ENCODE measurements at regions not wholly inside any gene's neighbourhood (a gene's known extent, or its start where the extent isn't known, plus 50 kb on each side); places are given as distances from the start of the nearest gene placed in this dataset.

DNA sequence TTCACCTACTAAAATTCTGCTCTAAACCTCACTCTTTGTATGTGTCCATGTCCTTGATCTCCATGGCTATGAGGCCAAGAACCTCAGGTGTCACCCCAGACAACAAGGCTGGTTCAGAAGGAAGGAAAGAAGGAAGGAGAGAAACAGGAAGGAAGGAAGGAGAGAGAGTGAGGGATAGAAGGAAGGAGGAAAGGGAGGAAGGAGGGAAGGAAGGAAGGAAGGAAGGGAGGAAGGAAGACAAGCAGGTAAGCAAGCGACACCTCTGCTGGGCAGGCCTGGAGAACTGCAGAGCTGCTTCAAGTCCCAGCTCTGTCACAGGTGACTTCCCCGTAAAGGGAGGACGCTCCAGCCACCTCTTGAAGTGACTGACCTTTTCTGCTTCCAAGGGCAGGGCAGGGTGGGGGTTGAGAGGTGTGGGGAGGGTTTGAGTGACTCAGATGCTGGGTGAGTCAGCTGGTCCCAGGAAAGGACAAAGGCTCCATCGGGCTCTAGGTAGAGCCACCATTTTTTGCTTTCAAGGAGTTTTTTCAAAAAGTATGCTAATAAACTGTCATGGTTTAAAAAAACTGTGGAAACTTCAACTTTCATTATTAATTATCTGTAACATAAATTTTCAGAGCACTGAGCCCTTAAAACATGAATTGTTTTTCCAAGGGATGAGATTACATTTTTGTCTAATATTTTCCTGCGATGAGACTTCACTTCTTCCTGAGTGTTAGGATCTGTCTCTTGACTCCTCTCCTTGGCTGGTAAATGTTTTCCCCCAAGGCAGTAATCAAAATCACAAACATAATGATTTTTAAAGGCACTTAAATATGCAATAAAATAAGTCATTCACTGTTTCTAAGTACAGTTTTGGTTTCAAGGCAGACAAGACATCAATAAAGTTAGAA, 90.1 kb upstream of the L3MBTL4 start (continued):
- TF ChIP-seq ARID2 (CRISPR knock-in tag; IDR thresholded peaks at IDR 0.05; ENCODE audit: borderline replicate concordance) (no peak), KDM3A (CRISPR knock-in tag; IDR thresholded peaks at IDR 0.05; ENCODE audit: low read depth) (no peak), ZNF670 (CRISPR knock-in tag; IDR thresholded peaks at IDR 0.05; ENCODE audit: borderline replicate concordance) (no peak), SRSF9 (IDR thresholded peaks at IDR 0.05; ENCODE audit: borderline replicate concordance, insufficient read depth, low read depth, low read length, poor library complexity, severe bottlenecking) (no peak)

DNA sequence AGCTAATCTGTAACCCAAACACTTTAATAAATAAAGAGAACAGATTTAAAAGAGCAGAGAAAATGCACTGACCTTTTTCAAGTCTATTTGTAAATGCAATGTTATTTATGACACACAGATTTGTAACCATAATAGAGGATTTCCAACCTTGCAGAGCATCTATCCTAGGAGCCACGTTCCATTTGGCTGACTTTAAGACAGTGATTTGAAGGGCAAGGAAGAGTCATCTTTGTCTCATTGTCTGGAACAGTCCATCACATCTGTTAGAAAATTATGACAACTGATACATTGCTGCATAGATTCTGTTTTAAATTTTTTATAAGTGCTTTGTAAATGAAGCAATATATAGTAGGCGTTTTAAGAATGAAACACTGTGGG, 90.8 kb upstream of the L3MBTL4 start:
- Histone ChIP-seq H3K27me3 (ENCODE audit: control insufficient read depth in 1 of 2, insufficient read depth in 2 of 2, low read length in 2 of 2) (peaks cover 2 to 16% of the 10 kb centered on the region in 2 experiments; a peak in 4 of 5 replicates), H3K79me2 (ENCODE audit: insufficient read depth, low read length) (no peaks in the 10 kb centered on the region), H3K4me1 (ENCODE audit: insufficient read depth, low read length) (no peaks in the 10 kb centered on the region), H3K9me3 (ENCODE audit: low read length) (no peaks in the 10 kb centered on the region), H3K4me2 (ENCODE audit: low read depth, low read length) (no peak overlapping the region), H3K9ac (ENCODE audit: insufficient read depth, low read depth, low read length) (no peak overlapping the region), H3K27ac (ENCODE audit: extremely low read length, insufficient read depth, low read length) (no peak overlapping the region), H4K20me1 (ENCODE audit: insufficient read depth, low read length) (no peaks in the 10 kb centered on the region), H2AFZ (ENCODE audit: low read length) (no peak overlapping the region), H3K36me3 (replicated peaks in 1 of 2; ENCODE audit: control insufficient read depth in 1 of 2, insufficient read depth in 2 of 2, low read length in 2 of 2) (no peaks in the 10 kb centered on the region), H3K4me3 (replicated peaks in 1 of 3; ENCODE audit: insufficient read depth in 1 of 3, low read depth in 2 of 3, low read length in 3 of 3) (no peak overlapping the region)
- in situ Hi-C loops (cut with HindIII; ENCODE audit: extremely low pct_ligation_motif_present, low pct_unique_long_range_greater_than_20kb), result loop anchor here (25.0 kb wide), 2 partner anchors 893 to 1443 kb away; no protein-coding TSS in a partner anchor
- TF ChIP-seq, protein P1, sequence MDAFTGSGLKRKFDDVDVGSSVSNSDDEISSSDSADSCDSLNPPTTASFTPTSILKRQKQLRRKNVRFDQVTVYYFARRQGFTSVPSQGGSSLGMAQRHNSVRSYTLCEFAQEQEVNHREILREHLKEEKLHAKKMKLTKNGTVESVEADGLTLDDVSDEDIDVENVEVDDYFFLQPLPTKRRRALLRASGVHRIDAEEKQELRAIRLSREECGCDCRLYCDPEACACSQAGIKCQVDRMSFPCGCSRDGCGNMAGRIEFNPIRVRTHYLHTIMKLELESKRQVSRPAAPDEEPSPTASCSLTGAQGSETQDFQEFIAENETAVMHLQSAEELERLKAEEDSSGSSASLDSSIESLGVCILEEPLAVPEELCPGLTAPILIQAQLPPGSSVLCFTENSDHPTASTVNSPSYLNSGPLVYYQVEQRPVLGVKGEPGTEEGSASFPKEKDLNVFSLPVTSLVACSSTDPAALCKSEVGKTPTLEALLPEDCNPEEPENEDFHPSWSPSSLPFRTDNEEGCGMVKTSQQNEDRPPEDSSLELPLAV (CRISPR knock-in tag; conservative IDR thresholded peaks at IDR 0.05; ENCODE audit: low read depth), result no peak
- WGBS (ENCODE audit: low lambda C conversion rate), result under 1% methylated on average over 2 of the region's 2 CpGs
- no peak for FAIRE-seq
- CTCF ChIA-PET (ENCODE audit: low intra/inter-chr PET ratio, low total read pairs), result no interaction called here
- POLR2A ChIA-PET, result no interaction called here
- BruUV-seq (replicated peaks), result no TSS peak
- no peak for DNase-seq (ENCODE audit: low spot score)
- ATAC-seq, result no peak
- intact Hi-C loops (cut with micrococcal nuclease; ENCODE audit: unreplicated experiment), result no loop called here
